B cell (primary cell): ENCODE measurements at regions not wholly inside any gene's neighbourhood (a gene's known extent, or its start where the extent isn't known, plus 50 kb on each side); places are given as distances from the start of the nearest gene placed in this dataset.

ENCODE experiments used
- ATAC-seq: fragments of 200-7000 bp; cut with Tn5 transposase; one replicate; pipeline ENCODE4 v1.10.0; 2021; ENCODE audit warnings: low read depth, mild to moderate bottlenecking, moderate number of reproducible peaks, moderate library complexity
- CTCF ChIA-PET: fragments of 350-600 bp; sonication (Branson Sonifier 250); formaldehyde crosslinking; loops from one replicate; lab custom pipeline; 2021; ENCODE audit warnings: antibody characterized with exemption, inconsistent platforms; lab: Charles Lee
- POLR2A ChIA-PET: fragments of 350-600 bp; sonication (Branson Sonifier 250); formaldehyde crosslinking; loops from one replicate; lab custom pipeline; 2021; ENCODE audit warnings: antibody characterized with exemption; lab: Charles Lee
- DNase-seq: peaks from one replicate; pipeline ENCODE4 v3.0.0; 2013
- H2AFZ ChIP-seq: 2 replicates; pipeline ENCODE4 v1.6.1; 2012; ENCODE audit warnings: mild to moderate bottlenecking, low read depth, low read length; ENCODE audit not compliant: insufficient read depth, poor library complexity, severe bottlenecking
- H3K27ac ChIP-seq, 2 donors: 1 replicate in 1 of 2; 2 replicates in 1 of 2; pipeline ENCODE4 v1.5.1; 2012 to 2013; ENCODE audit warnings: low read length in 2 of 2, mild to moderate bottlenecking in 2 of 2, moderate library complexity in 1 of 2
- H3K27me3 ChIP-seq, 4 experiments: fragments of 200-600 bp in 1 of 4; sonication (generic) in 1 of 4; replicated peaks in 1 of 4; 1 replicate in 2 of 4; 2 replicates in 2 of 4; pipeline versions ENCODE4 v1.6.1 to v1.7.0; 2013 to 2016; ENCODE audit warnings: low read length in 3 of 4, mild to moderate bottlenecking in 2 of 4, mixed read lengths in 1 of 4, moderate library complexity in 1 of 4; ENCODE audit not compliant: insufficient read depth in 4 of 4, control insufficient read depth in 3 of 4; ENCODE audit errors: control extremely low read depth in 1 of 4
- H3K36me3 ChIP-seq, 2 experiments: replicated peaks in 1 of 2; 1 replicate in 1 of 2; 2 replicates in 1 of 2; pipeline versions ENCODE4 v1.6.1 to v1.7.1; 2013; ENCODE audit warnings: low read length in 1 of 2; ENCODE audit not compliant: insufficient read depth in 2 of 2, control insufficient read depth in 1 of 2; ENCODE audit errors: control extremely low read depth in 1 of 2, extremely low read depth in 1 of 2
- H3K4me1 ChIP-seq, 2 donors: fragments of 200-600 bp in 1 of 2; sonication (generic) in 1 of 2; 1 replicate in 1 of 2; 2 replicates in 1 of 2; pipeline versions ENCODE4 v1.5.1 to v1.6.1; 2013 to 2017; ENCODE audit warnings: low read length in 2 of 2; ENCODE audit not compliant: control insufficient read depth in 2 of 2, insufficient read depth in 2 of 2
- H3K4me2 ChIP-seq: replicated peaks from 2 replicates; pipeline ENCODE3; 2012; ENCODE audit warnings: mild to moderate bottlenecking, low read depth, low read length; ENCODE audit not compliant: poor library complexity, severe bottlenecking
- H3K4me3 ChIP-seq, 5 experiments: fragments of 200-600 bp in 1 of 5; sonication (generic) in 1 of 5; 1 replicate in 3 of 5; 2 replicates in 2 of 5; pipeline versions ENCODE4 v1.5.1 to v1.7.0; 2011 to 2016; ENCODE audit warnings: low read length in 4 of 5, mild to moderate bottlenecking in 4 of 5, low read depth in 2 of 5, control low read depth in 1 of 5, moderate library complexity in 1 of 5; ENCODE audit not compliant: insufficient read depth in 1 of 5; ENCODE audit errors: control extremely low read depth in 1 of 5, extremely low read depth in 1 of 5
- H3K79me2 ChIP-seq: fragments of 200-600 bp; sonication (generic); one replicate; pipeline ENCODE4 v1.6.0; 2016; ENCODE audit warnings: low read length; ENCODE audit not compliant: control insufficient read depth, insufficient read depth
- H3K9ac ChIP-seq: fragments of 200-600 bp; sonication (generic); 2 replicates; pipeline ENCODE4 v1.6.1; 2017; ENCODE audit warnings: mild to moderate bottlenecking, low read length, moderate library complexity
- H3K9me3 ChIP-seq, 3 donors: one replicate each; pipeline versions ENCODE4 v1.6.1 to v1.7.1; 2013; ENCODE audit warnings: low read length in 2 of 3; ENCODE audit not compliant: control insufficient read depth in 2 of 3, insufficient read depth in 1 of 3; ENCODE audit errors: control extremely low read depth in 1 of 3
- H4K20me1 ChIP-seq: 2 replicates; pipeline ENCODE4 v1.6.0; 2012; ENCODE audit warnings: mild to moderate bottlenecking, low read length; ENCODE audit not compliant: insufficient read depth, control insufficient read depth, poor library complexity, severe bottlenecking
- H3K27ac Mint-ChIP-seq: one replicate; pipeline ENCODE4 v1.8.0; 2021; ENCODE audit warnings: mixed read lengths
- H3K27me3 Mint-ChIP-seq: one replicate; pipeline ENCODE4 v1.8.0; 2021; ENCODE audit warnings: mixed read lengths
- H3K4me1 Mint-ChIP-seq: one replicate; pipeline ENCODE4 v1.8.0; 2021; ENCODE audit warnings: mixed read lengths
- H3K4me3 Mint-ChIP-seq: one replicate; pipeline ENCODE4 v1.8.0; 2021; ENCODE audit warnings: mixed read lengths
- H3K9me3 Mint-ChIP-seq: one replicate; pipeline ENCODE4 v1.8.0; 2022; ENCODE audit warnings: mixed read lengths; ENCODE audit not compliant: insufficient read depth
- CTCF ChIP-seq: fragments of 200-600 bp; IDR thresholded peaks from one replicate; pipeline ENCODE4 v1.8.0; 2022; ENCODE audit warnings: antibody characterized with exemption, mild to moderate bottlenecking
- EZH2 ChIP-seq: IDR thresholded peaks from 2 replicates; pipeline ENCODE4 v1.6.1; 2012; ENCODE audit warnings: borderline replicate concordance, low read depth, mild to moderate bottlenecking, moderate library complexity, low read length; ENCODE audit not compliant: insufficient read depth, poor library complexity, severe bottlenecking
- WGBS: methylation state at CpG from one replicate; pipeline ENCODE4 v1.1.5; 2013; ENCODE audit warnings: missing lambda C conversion rate; ENCODE audit not compliant: insufficient coverage; 5-methylcytosine and 5-hydroxymethylcytosine counted together
- intact Hi-C: fragments of 100-400 bp; cut with micrococcal nuclease; formaldehyde crosslinking; loops from one replicate; pipeline ENCODE4 v1.10.0; 2022

- POLR2A ChIA-PET: no interaction called here
- TF ChIP-seq CTCF: no peak
- TF ChIP-seq EZH2: no peak
- H3K27ac ChIP-seq: no peak overlapping the region
Observed at GRCh38 chr4:53653484-53654053, 62.3 kb upstream of the LNX1 start.

GRCh38 chr4:53651156-53651735 is 60.0 kb upstream of the LNX1 start:
- no peak overlapping the region for H3K27ac Mint-ChIP-seq
- Histone ChIP-seq H3K36me3 (no peaks in the 10 kb centered on the region), H3K79me2 (no peaks in the 10 kb centered on the region), H4K20me1 (no peaks in the 10 kb centered on the region), H2AFZ (no peak overlapping the region), H3K4me1 (no peaks in the 10 kb centered on the region), H3K9me3 (peaks cover 0 to 3% (median 0%) of the 10 kb centered on the region in 3 donors), H3K4me2 (no peak overlapping the region), H3K4me3 (no peak overlapping the region), H3K27me3 (no peaks in the 10 kb centered on the region), H3K27ac (no peak overlapping the region), H3K9ac (no peak overlapping the region)
- TF ChIP-seq EZH2: no peak
- no peak for TF ChIP-seq CTCF
- ATAC-seq (no peak), DNase-seq (no peak)
- CTCF ChIA-PET: no interaction called here
- POLR2A ChIA-PET: no interaction called here
- H3K4me1 Mint-ChIP-seq: peaks cover 7% of the 10 kb centered on the region
- intact Hi-C loops: no loop called here
- no peak overlapping the region for H3K4me3 Mint-ChIP-seq
- 78% methylated on average over 4 of the region's 7 CpGs for WGBS
- no peaks in the 10 kb centered on the region for H3K9me3 Mint-ChIP-seq
- H3K27me3 Mint-ChIP-seq: peaks cover 14% of the 10 kb centered on the region

More at GRCh38 chr4:53653484-53654053, 62.3 kb upstream of the LNX1 start:
- H3K4me3 Mint-ChIP-seq: no peak overlapping the region
- Histone ChIP-seq H3K4me2 (no peak overlapping the region), H3K9me3 (peaks cover 0 to 3% (median 0%) of the 10 kb centered on the region in 3 donors), H3K79me2 (no peaks in the 10 kb centered on the region), H3K4me3 (no peak overlapping the region), H2AFZ (no peak overlapping the region), H3K27me3 (no peaks in the 10 kb centered on the region), H3K4me1 (no peaks in the 10 kb centered on the region), H3K9ac (no peak overlapping the region), H4K20me1 (no peaks in the 10 kb centered on the region), H3K36me3 (no peaks in the 10 kb centered on the region)
- WGBS: 70% methylated on average over 4 of the region's 6 CpGs
- no peak for ATAC-seq
- peaks cover 7% of the 10 kb centered on the region for H3K27me3 Mint-ChIP-seq
- H3K4me1 Mint-ChIP-seq: peaks cover 7% of the 10 kb centered on the region
- no peak for DNase-seq
- no peaks in the 10 kb centered on the region for H3K9me3 Mint-ChIP-seq
- intact Hi-C loops: no loop called here
- H3K27ac Mint-ChIP-seq: no peak overlapping the region
- CTCF ChIA-PET: interaction anchor here (1.1 to 1.2 kb wide), 2 partner anchors 9 to 53 kb away, joined by 3 to 4 read pairs; no protein-coding TSS in a partner anchor
